SU-DHL-6 (cell line): ENCODE measurements at regions not wholly inside any gene's neighbourhood (a gene's known extent, or its start where the extent isn't known, plus 50 kb on each side); places are given as distances from the start of the nearest gene placed in this dataset.
A peak's percentile ranks its signal among the peaks of the same experiment; 100 is the strongest.

ENCODE experiments used
- H2AFZ ChIP-seq: fragments of 200-600 bp; sonication (generic); 2 replicates; pipeline ENCODE4 v1.6.1; 2014; ENCODE audit warnings: low read depth, mild to moderate bottlenecking, moderate library complexity, mixed read lengths, antibody characterized with exemption, low read length; ENCODE audit not compliant: severe bottlenecking
- H3F3A ChIP-seq: fragments of 200-600 bp; shearing (Covaris generic); 2 replicates; pipeline ENCODE4 v1.6.0; 2016; ENCODE audit warnings: antibody characterized with exemption, mild to moderate bottlenecking; ENCODE audit not compliant: insufficient read depth
- H3K27ac ChIP-seq: fragments of 200-600 bp; sonication (generic); 2 replicates; pipeline ENCODE4 v1.5.1; 2016; ENCODE audit warnings: low read depth, mild to moderate bottlenecking, low read length, moderate library complexity, mixed read lengths
- H3K27me3 ChIP-seq: fragments of 200-600 bp; sonication (generic), shearing (Covaris generic); 2 replicates; pipeline ENCODE4 v1.6.0; 2014; ENCODE audit warnings: mild to moderate bottlenecking, low read length
- H3K36me3 ChIP-seq: fragments of 200-600 bp; sonication (generic); 2 replicates; pipeline ENCODE4 v1.6.1; 2014; ENCODE audit warnings: mild to moderate bottlenecking, low read length, mixed read lengths
- H3K4me2 ChIP-seq: fragments of 300-600, 200-600 bp; shearing (Covaris generic), sonication (generic); 2 replicates; pipeline ENCODE4 v1.6.0; 2014; ENCODE audit warnings: low read length, low read depth, mild to moderate bottlenecking; ENCODE audit not compliant: poor library complexity, severe bottlenecking
- H3K4me3 ChIP-seq: fragments of 200-600 bp; sonication (generic); 2 replicates; pipeline ENCODE4 v1.5.1; 2014; ENCODE audit warnings: antibody characterized with exemption, low read length, mild to moderate bottlenecking, mixed read lengths; ENCODE audit not compliant: insufficient read depth, poor library complexity, severe bottlenecking
- H3K79me2 ChIP-seq: fragments of 200-600 bp; sonication (generic); 2 replicates; pipeline ENCODE4 v1.6.1; 2014; ENCODE audit warnings: mild to moderate bottlenecking, low read length, moderate library complexity; ENCODE audit not compliant: insufficient read depth
- H3K9ac ChIP-seq: fragments of 200-600 bp; sonication (generic); 2 replicates; pipeline ENCODE4 v1.7.0; 2014; ENCODE audit warnings: mild to moderate bottlenecking, low read length
- H3K9me2 ChIP-seq: fragments of 200-600 bp; sonication (generic); replicated peaks from 2 replicates; pipeline ENCODE4 v1.6.1; 2014; ENCODE audit warnings: low read length; ENCODE audit not compliant: insufficient read depth
- H3K9me3 ChIP-seq: fragments of 200-600 bp; sonication (generic); 2 replicates; pipeline ENCODE4 v1.6.1; 2014; ENCODE audit warnings: low read length, mixed read lengths; ENCODE audit not compliant: insufficient read depth
- H4K20me1 ChIP-seq: fragments of 200-600 bp; sonication (generic); 2 replicates; pipeline ENCODE4 v1.6.1; 2014; ENCODE audit warnings: low read depth, mild to moderate bottlenecking, antibody characterized with exemption, low read length, moderate library complexity, mixed read lengths
- CTCF ChIP-seq: fragments of 200-600 bp; sonication (generic); IDR thresholded peaks from one replicate; pipeline ENCODE4 v1.5.1; 2017; ENCODE audit warnings: antibody characterized with exemption, mild to moderate bottlenecking, low read length, moderate library complexity; ENCODE audit not compliant: insufficient read depth, poor library complexity, severe bottlenecking
- EZH2phosphoT487 ChIP-seq: fragments of 200-600 bp; sonication (generic), shearing (Covaris generic); conservative IDR thresholded peaks from 2 replicates; pipeline ENCODE4 v1.6.1; 2018; ENCODE audit warnings: mild to moderate bottlenecking, antibody characterized with exemption, low read length, moderate library complexity, mixed read lengths

- Histone ChIP-seq H3K9me3 (no peaks in the 10 kb centered on the region), H3K4me2 (no peak overlapping the region), H3K27ac (no peak overlapping the region), H2AFZ (no peak overlapping the region), H3K36me3 (no peaks in the 10 kb centered on the region), H3F3A (no peaks in the 10 kb centered on the region), H3K9me2 (no peaks in the 10 kb centered on the region), H3K79me2 (no peaks in the 10 kb centered on the region), H4K20me1 (no peaks in the 10 kb centered on the region), H3K4me3 (no peak overlapping the region), H3K9ac (no peak overlapping the region), H3K27me3 (no peaks in the 10 kb centered on the region; the same call in 1 of the 2 replicates)
- TF ChIP-seq CTCF (no peak), EZH2phosphoT487 (no peak)
Measured at GRCh38 chr10:123571978-123572377, 94.2 kb upstream of the GPR26 start.

DNA sequence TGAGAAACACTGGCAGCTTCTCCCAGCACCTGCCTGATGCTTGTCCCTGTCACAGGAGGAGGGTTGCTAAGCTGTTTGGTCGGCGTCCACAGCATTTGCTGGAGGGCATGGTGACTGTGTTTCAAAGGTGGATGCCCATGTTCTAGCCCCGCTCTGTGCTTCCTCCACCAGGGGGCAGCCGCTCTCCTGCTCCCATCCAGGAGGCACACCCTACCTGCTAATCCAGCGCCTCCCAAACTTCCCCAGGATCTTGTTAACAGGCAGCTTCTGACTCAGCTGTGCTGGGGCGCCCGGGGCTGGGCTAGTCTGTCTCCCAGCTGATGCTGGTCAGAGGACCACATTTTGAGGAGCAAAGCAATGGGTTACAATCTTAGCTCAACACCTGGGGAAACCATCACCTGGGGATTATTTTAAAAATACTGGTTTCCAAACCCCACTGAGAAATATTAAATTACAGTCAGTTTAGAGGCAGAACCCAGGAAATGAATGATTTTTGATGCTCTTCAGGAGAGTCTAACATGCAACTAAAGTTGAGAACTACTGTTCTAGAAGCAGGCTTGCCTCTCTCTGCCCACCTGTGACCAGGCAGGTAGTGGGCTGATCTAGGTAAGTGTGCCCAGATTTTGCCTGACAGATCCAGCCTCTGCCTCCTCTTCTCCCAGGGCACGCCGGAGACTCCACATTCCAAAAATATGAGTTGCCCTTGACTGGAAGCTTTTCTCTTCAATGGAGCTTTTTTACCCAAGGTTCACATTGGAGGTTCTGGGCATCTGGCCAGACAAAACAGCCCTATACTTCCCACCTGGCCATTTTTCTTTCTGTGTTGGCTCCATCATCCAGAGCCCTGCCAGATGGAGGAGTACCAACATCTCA lies 92.7 kb upstream of the GPR26 start:
- Histone ChIP-seq H3K9ac (no peak overlapping the region), H3K27ac (no peak overlapping the region), H4K20me1 (no peaks in the 10 kb centered on the region), H3K27me3 (no peaks in the 10 kb centered on the region; the same call in 1 of the 2 replicates), H3K9me2 (no peaks in the 10 kb centered on the region), H3K4me2 (no peak overlapping the region), H3K9me3 (no peaks in the 10 kb centered on the region), H3K79me2 (no peaks in the 10 kb centered on the region), H2AFZ (no peak overlapping the region), H3F3A (no peaks in the 10 kb centered on the region), H3K4me3 (no peak overlapping the region), H3K36me3 (no peaks in the 10 kb centered on the region)
- TF ChIP-seq EZH2phosphoT487, result no peak
- peak; percentile 61 for TF ChIP-seq CTCF

DNA sequence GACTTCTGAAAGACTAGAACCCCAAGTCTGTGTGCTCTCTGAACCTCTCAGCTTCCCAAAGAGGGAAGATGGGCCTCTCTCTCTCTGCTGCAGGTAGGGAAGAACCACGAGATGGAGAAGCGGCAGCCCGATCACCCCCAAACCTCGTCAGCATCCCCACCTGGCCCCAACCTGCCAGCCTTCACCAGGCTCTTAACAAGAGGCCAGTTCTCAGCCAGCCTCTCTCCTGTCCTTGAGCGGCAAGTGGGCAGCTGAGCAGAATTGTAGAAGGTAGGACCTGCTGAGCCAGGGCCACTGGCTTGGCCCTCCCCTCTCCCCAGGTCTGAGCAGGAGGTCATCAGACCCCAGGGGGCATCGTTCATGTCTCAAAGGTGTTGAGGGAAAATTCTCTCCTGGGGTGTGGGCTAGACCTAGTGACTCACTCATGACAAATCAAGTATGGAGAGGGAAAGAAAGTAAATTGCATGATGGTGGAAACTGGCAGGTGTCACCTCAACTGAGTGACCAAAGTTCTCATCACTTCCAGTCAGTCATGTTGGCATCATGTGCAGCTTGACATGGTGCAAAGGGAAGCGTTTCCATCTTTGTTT lies 92.0 kb upstream of the GPR26 start:
- Histone ChIP-seq H3K9ac (no peak overlapping the region), H2AFZ (no peak overlapping the region), H3K27ac (no peak overlapping the region), H3K36me3 (no peaks in the 10 kb centered on the region), H3K27me3 (no peaks in the 10 kb centered on the region; the same call in 1 of the 2 replicates), H3K4me3 (no peak overlapping the region), H3K9me2 (no peaks in the 10 kb centered on the region), H3K4me2 (no peak overlapping the region), H3K79me2 (no peaks in the 10 kb centered on the region), H3F3A (no peaks in the 10 kb centered on the region), H3K9me3 (no peaks in the 10 kb centered on the region), H4K20me1 (no peaks in the 10 kb centered on the region)
- TF ChIP-seq CTCF, result no peak
- TF ChIP-seq EZH2phosphoT487, result no peak
